HCT116 (cell line): ENCODE measurements at regions not wholly inside any gene's neighbourhood (a gene's known extent, or its start where the extent isn't known, plus 50 kb on each side); places are given as distances from the start of the nearest gene placed in this dataset.
"Not testable (repeated sequence)": the region's sequence is repeated elsewhere in the genome, so short reads cannot be mapped to it uniquely, and the experiment has no call there.

Experiments used
- ATAC-seq: fragments of 200-7000 bp; cut with Tn5 transposase; 2 replicates; pipeline ENCODE4 v1.9.1; 2020; ENCODE audit warnings: mild to moderate bottlenecking, moderate library complexity
- BruUV-seq: library from RNA; stranded (reverse); fragments of 400-500 nt; replicated peaks from 2 replicates; lab custom pipeline; 2021; lab: Mats Ljungman, UMichigan
- CTCF ChIA-PET: fragments of 300-600 bp; sonication (Branson Sonifier 250); formaldehyde crosslinking; loops from one replicate; lab custom pipeline; 2021; ENCODE audit warnings: antibody characterized with exemption; lab: Charles Lee
- POLR2A ChIA-PET: fragments of 300-600, 350-600 bp; sonication (Branson Sonifier 250); formaldehyde crosslinking; loops from one replicate; lab custom pipeline; 2021; ENCODE audit warnings: antibody characterized with exemption; lab: Charles Lee
- RAD21 ChIA-PET, 2 experiments: fragments of 300-600 bp; sonication (Branson Sonifier 250); formaldehyde crosslinking; loops; one replicate each; lab custom pipeline; 2023; ENCODE audit warnings: low total read pairs in 2 of 2; ENCODE audit not compliant: uncharacterized antibody in 2 of 2, unreplicated experiment in 2 of 2, low non-redundant PET in 1 of 2; lab: Charles Lee
- DNase-seq: peaks from one replicate; pipeline ENCODE4 v3.0.0-alpha.2; 2010; ENCODE audit warnings: low read depth, low spot score
- H2AFZ ChIP-seq: fragments of 200-600 bp; shearing (Covaris generic), sonication (generic); 2 replicates; pipeline ENCODE4 v1.6.1; 2017; ENCODE audit warnings: low read depth, mixed run types, mixed read lengths, antibody characterized with exemption, low read length; ENCODE audit not compliant: poor library complexity, severe bottlenecking
- H3K27ac ChIP-seq: 2 replicates; pipeline ENCODE4 v1.5.1; 2012; ENCODE audit warnings: low read depth, low read length
- H3K27me3 ChIP-seq: fragments of 200-600 bp; sonication (generic); 2 replicates; pipeline ENCODE4 v1.6.1; 2016; ENCODE audit warnings: mixed run types, low read length, mixed read lengths; ENCODE audit not compliant: insufficient read depth
- H3K36me3 ChIP-seq, 2 experiments: fragments of 200-500 bp in 1 of 2; fragments of 200-600 bp in 1 of 2; sonication (Bioruptor generic) in 1 of 2; sonication (generic) in 1 of 2; 2 replicates each; pipeline versions ENCODE4 v1.5.1 to v1.6.1; 2014 to 2016; ENCODE audit warnings: low read length in 2 of 2, inconsistent platforms in 1 of 2, mixed read lengths in 1 of 2, mixed run types in 1 of 2; ENCODE audit not compliant: insufficient read depth in 2 of 2, control insufficient read depth in 1 of 2
- H3K4me1 ChIP-seq, 2 experiments: fragments of 200-600 bp in 1 of 2; sonication (generic) in 1 of 2; 2 replicates each; pipeline versions ENCODE4 v1.5.1 to v1.6.1; 2012 to 2017; ENCODE audit warnings: low read length in 2 of 2, inconsistent platforms in 1 of 2, mild to moderate bottlenecking in 1 of 2, mixed read lengths in 1 of 2, mixed run types in 1 of 2, moderate library complexity in 1 of 2; ENCODE audit not compliant: insufficient read depth in 2 of 2, control insufficient read depth in 1 of 2
- H3K4me2 ChIP-seq: fragments of 200-600 bp; sonication (generic); 2 replicates; pipeline ENCODE4 v1.6.1; 2017; ENCODE audit warnings: mixed run types, low read length, mixed read lengths
- H3K4me3 ChIP-seq, 2 experiments: fragments of 200-600 bp in 1 of 2; sonication (generic) in 1 of 2; replicated peaks in 1 of 2; 2 replicates each; pipeline ENCODE4 v1.5.1; 2011 to 2016; ENCODE audit warnings: low read length in 2 of 2, control low read depth in 1 of 2, low read depth in 1 of 2, mild to moderate bottlenecking in 1 of 2, mixed read lengths in 1 of 2, mixed run types in 1 of 2
- H3K79me2 ChIP-seq: fragments of 200-600 bp; sonication (generic); 2 replicates; pipeline ENCODE4 v1.6.1; 2017; ENCODE audit warnings: mild to moderate bottlenecking, mixed run types, low read length, moderate library complexity, mixed read lengths; ENCODE audit not compliant: insufficient read depth
- H3K9ac ChIP-seq: fragments of 200-600 bp; sonication (generic); 2 replicates; pipeline ENCODE4 v1.6.1; 2016; ENCODE audit warnings: low read length, mixed read lengths
- H3K9me2 ChIP-seq: fragments of 200-600 bp; sonication (generic), shearing (Covaris generic); 2 replicates; pipeline ENCODE4 v1.6.1; 2017; ENCODE audit warnings: mixed run types, mild to moderate bottlenecking, moderate library complexity; ENCODE audit not compliant: insufficient read depth
- H3K9me3 ChIP-seq, 2 experiments: fragments of 200-500 bp in 1 of 2; fragments of 200-600 bp in 1 of 2; sonication (Bioruptor generic) in 1 of 2; sonication (generic) in 1 of 2; 2 replicates each; pipeline ENCODE4 v1.6.1; 2014 to 2017; ENCODE audit warnings: low read length in 2 of 2, mixed read lengths in 2 of 2, inconsistent platforms in 1 of 2, low read depth in 1 of 2, mild to moderate bottlenecking in 1 of 2, mixed run types in 1 of 2, moderate library complexity in 1 of 2; ENCODE audit not compliant: control insufficient read depth in 1 of 2, insufficient read depth in 1 of 2
- H4K20me1 ChIP-seq: fragments of 200-600 bp; sonication (generic), shearing (Covaris generic); 2 replicates; pipeline ENCODE4 v1.6.1; 2017; ENCODE audit warnings: mixed run types, mild to moderate bottlenecking, moderate library complexity; ENCODE audit not compliant: insufficient read depth
- CBX3 ChIP-seq: IDR thresholded peaks from 2 replicates; pipeline ENCODE4 v1.6.1; 2012; ENCODE audit warnings: low read depth
- EZH2 ChIP-seq: fragments of 200-600 bp; sonication (generic); IDR thresholded peaks from 2 replicates; pipeline ENCODE4 v1.6.1; 2017; ENCODE audit warnings: antibody characterized with exemption, mixed run types
- EZH2phosphoT487 ChIP-seq: fragments of 200-600 bp; IDR thresholded peaks from 2 replicates; pipeline ENCODE4 v1.6.1; 2018; ENCODE audit warnings: antibody characterized with exemption, borderline replicate concordance
- FOSL1 ChIP-seq: IDR thresholded peaks from 2 replicates; pipeline ENCODE4 v1.6.1; 2012; ENCODE audit warnings: low read depth
- JUND ChIP-seq: IDR thresholded peaks from 2 replicates; pipeline ENCODE4 v1.6.1; 2012
- RAD21 ChIP-seq: IDR thresholded peaks from 2 replicates; pipeline ENCODE4 v1.6.1; 2012; ENCODE audit warnings: low read depth, mild to moderate bottlenecking
- SIN3A ChIP-seq: IDR thresholded peaks from 2 replicates; pipeline ENCODE4 v1.6.1; 2012; ENCODE audit warnings: low read depth
- SP1 ChIP-seq: IDR thresholded peaks from 2 replicates; pipeline ENCODE4 v1.6.1; 2012; ENCODE audit warnings: low read depth
- SRF ChIP-seq: IDR thresholded peaks from 2 replicates; pipeline ENCODE4 v1.6.1; 2012; ENCODE audit warnings: low read depth
- ZNF274 ChIP-seq: fragments of 200-500 bp; sonication (Bioruptor generic); IDR thresholded peaks from 2 replicates; pipeline ENCODE4 v1.6.1; 2014; ENCODE audit warnings: mild to moderate bottlenecking, low read depth, low read length, inconsistent platforms
- intact Hi-C: fragments of 100-400 bp; cut with micrococcal nuclease; formaldehyde crosslinking; loops from 2 replicates; pipeline ENCODE4 v1.10.0; 2022
- TF ChIP-seq, protein P1 (sequence below): IDR thresholded peaks from 2 replicates; pipeline ENCODE4 v1.6.1; 2012
- TF ChIP-seq, protein P2 (sequence below): IDR thresholded peaks from 2 replicates; pipeline ENCODE4 v1.6.1; 2011; ENCODE audit warnings: mild to moderate bottlenecking, low read length, moderate library complexity; ENCODE audit not compliant: insufficient replicate concordance; ENCODE audit errors: extremely low read depth
- TF ChIP-seq, protein P3 (sequence below): IDR thresholded peaks from 2 replicates; pipeline ENCODE4 v1.6.1; 2012
- TF ChIP-seq, protein P4 (sequence below), 3 experiments: fragments of 200-600 bp in 1 of 3; sonication (generic) in 1 of 3; IDR thresholded peaks in 2 of 3; conservative IDR thresholded peaks in 1 of 3; 2 replicates each; pipeline ENCODE4 v1.5.1; 2012 to 2017; ENCODE audit warnings: low read depth in 2 of 3, low read length in 2 of 3, antibody characterized with exemption in 1 of 3, borderline replicate concordance in 1 of 3, control low read depth in 1 of 3, mild to moderate bottlenecking in 1 of 3, mixed read lengths in 1 of 3, mixed run types in 1 of 3, moderate library complexity in 1 of 3; ENCODE audit not compliant: insufficient read depth in 1 of 3

DNA sequence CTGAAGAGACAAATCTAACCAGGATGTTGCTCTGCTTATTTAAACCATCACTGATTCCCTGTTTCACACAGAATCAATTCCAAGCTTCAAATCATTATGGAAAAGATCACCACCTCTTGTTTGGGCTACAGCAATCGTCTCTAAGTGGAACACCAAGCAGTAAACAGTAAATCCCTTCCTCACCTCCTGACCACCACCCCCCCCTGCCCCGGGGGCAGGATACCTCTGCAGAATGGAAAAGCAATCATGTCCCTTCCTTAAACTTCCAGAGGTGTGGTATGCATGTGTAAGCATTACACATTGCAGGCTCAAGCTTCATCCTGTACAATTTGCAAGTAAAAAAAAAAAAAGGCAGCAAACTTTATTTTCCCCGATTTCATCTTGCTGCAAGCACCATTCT, 373.8 kb downstream of the NPIPA8 start:
- ChIA-PET POLR2A (no interaction called here), CTCF (no interaction called here), RAD21 (no interaction called here)
- intact Hi-C loops = no loop called here
- peaks cover 8% of the 10 kb centered on the region for H3K27me3 ChIP-seq
- no peak overlapping the region for H3K27ac ChIP-seq
- no TSS peak for BruUV-seq
- no peak for ATAC-seq
- H2AFZ ChIP-seq = no peak overlapping the region
- H3K4me3 ChIP-seq = no peak overlapping the region
- H3K9me2 ChIP-seq = no peaks in the 10 kb centered on the region
- no peaks in the 10 kb centered on the region for H3K79me2 ChIP-seq
- H3K9me3 ChIP-seq = no peaks in the 10 kb centered on the region
- H4K20me1 ChIP-seq = no peaks in the 10 kb centered on the region
- no peak for TF ChIP-seq SP1
- no peak for TF ChIP-seq FOSL1
- TF ChIP-seq EZH2 = no peak
- TF ChIP-seq SRF = no peak
- TF ChIP-seq CBX3 = no peak
- TF ChIP-seq SIN3A = no peak
- TF ChIP-seq, protein P1, sequence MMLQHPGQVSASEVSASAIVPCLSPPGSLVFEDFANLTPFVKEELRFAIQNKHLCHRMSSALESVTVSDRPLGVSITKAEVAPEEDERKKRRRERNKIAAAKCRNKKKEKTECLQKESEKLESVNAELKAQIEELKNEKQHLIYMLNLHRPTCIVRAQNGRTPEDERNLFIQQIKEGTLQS = no peak
- TF ChIP-seq ZNF274 = no peak
- no peak for TF ChIP-seq RAD21
- TF ChIP-seq, protein P2, sequence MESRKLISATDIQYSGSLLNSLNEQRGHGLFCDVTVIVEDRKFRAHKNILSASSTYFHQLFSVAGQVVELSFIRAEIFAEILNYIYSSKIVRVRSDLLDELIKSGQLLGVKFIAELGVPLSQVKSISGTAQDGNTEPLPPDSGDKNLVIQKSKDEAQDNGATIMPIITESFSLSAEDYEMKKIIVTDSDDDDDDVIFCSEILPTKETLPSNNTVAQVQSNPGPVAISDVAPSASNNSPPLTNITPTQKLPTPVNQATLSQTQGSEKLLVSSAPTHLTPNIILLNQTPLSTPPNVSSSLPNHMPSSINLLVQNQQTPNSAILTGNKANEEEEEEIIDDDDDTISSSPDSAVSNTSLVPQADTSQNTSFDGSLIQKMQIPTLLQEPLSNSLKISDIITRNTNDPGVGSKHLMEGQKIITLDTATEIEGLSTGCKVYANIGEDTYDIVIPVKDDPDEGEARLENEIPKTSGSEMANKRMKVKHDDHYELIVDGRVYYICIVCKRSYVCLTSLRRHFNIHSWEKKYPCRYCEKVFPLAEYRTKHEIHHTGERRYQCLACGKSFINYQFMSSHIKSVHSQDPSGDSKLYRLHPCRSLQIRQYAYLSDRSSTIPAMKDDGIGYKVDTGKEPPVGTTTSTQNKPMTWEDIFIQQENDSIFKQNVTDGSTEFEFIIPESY = no peak
- no peak for TF ChIP-seq JUND
- TF ChIP-seq, protein P3, sequence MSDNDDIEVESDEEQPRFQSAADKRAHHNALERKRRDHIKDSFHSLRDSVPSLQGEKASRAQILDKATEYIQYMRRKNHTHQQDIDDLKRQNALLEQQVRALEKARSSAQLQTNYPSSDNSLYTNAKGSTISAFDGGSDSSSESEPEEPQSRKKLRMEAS = no peak
- TF ChIP-seq EZH2phosphoT487 = no peak
- TF ChIP-seq, protein P4, sequence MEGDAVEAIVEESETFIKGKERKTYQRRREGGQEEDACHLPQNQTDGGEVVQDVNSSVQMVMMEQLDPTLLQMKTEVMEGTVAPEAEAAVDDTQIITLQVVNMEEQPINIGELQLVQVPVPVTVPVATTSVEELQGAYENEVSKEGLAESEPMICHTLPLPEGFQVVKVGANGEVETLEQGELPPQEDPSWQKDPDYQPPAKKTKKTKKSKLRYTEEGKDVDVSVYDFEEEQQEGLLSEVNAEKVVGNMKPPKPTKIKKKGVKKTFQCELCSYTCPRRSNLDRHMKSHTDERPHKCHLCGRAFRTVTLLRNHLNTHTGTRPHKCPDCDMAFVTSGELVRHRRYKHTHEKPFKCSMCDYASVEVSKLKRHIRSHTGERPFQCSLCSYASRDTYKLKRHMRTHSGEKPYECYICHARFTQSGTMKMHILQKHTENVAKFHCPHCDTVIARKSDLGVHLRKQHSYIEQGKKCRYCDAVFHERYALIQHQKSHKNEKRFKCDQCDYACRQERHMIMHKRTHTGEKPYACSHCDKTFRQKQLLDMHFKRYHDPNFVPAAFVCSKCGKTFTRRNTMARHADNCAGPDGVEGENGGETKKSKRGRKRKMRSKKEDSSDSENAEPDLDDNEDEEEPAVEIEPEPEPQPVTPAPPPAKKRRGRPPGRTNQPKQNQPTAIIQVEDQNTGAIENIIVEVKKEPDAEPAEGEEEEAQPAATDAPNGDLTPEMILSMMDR (IDR thresholded peaks at IDR 0.05 in 2 of 3, conservative IDR thresholded peaks at IDR 0.05 in 1 of 3; ENCODE audit: borderline replicate concordance in 1 of 3, insufficient read depth in 1 of 3, low read depth in 2 of 3, low read length in 2 of 3) = no peak
- H3K36me3 ChIP-seq = no peaks in the 10 kb centered on the region
- H3K4me2 ChIP-seq = no peak overlapping the region
- H3K4me1 ChIP-seq = no peaks in the 10 kb centered on the region
- no peak overlapping the region for H3K9ac ChIP-seq
- DNase-seq = no peak

DNA sequence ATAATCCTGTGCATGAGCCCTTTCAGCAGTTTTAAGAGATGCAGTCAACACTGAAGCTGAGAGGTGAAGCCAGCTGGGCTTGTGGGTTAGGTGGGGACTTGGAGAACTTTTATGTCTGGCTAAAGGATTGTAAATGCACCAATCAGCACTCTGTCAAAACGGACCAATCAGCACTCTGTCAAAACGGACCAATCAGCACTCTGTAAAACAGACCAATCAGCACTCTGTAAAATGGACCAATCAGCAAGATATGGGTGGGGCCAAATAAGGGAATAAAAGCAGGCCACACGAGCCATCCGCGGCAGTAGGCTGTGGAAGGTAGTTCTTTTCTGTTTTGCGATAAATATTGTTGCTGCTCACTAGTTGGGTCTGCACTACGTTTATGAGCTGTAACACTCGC, 374.7 kb downstream of the NPIPA8 start:
- H3K9me2 ChIP-seq, H2AFZ ChIP-seq, BruUV-seq, CTCF ChIA-PET, H3K9me3 ChIP-seq, H3K27ac ChIP-seq, POLR2A ChIA-PET, H3K4me2 ChIP-seq, H3K4me3 ChIP-seq, RAD21 ChIA-PET, H4K20me1 ChIP-seq, H3K9ac ChIP-seq, DNase-seq, H3K36me3 ChIP-seq, H3K4me1 ChIP-seq, H3K79me2 ChIP-seq, ATAC-seq, intact Hi-C loops, H3K27me3 ChIP-seq: not testable (repeated sequence)
